ENCODE measurements at regions not wholly inside any gene's neighbourhood (a gene's known extent, or its start where the extent isn't known, plus 50 kb on each side); places are given as distances from the start of the nearest gene placed in this dataset.

- no peak for DNase-seq
- Histone ChIP-seq H3K9me3 (no peaks in the 10 kb centered on the region), H3K4me1 (no peaks in the 10 kb centered on the region), H3K27me3 (no peaks in the 10 kb centered on the region), H3K36me3 (no peaks in the 10 kb centered on the region), H3K4me3 (no peak overlapping the region), H3K27ac (no peak overlapping the region)
- no peak for TF ChIP-seq POLR2A (IDR thresholded peaks at IDR 0.05)
- no peak for TF ChIP-seq CTCF (IDR thresholded peaks at IDR 0.05)
- intact Hi-C loops (cut with DNase I; ENCODE audit: low total_unique reads) = no loop called here
Observed at GRCh38 chr5:125976421-125977000, 446.7 kb upstream of the GRAMD2B start.

- Histone ChIP-seq H3K27ac (no peak overlapping the region), H3K4me1 (no peaks in the 10 kb centered on the region), H3K4me3 (no peak overlapping the region), H3K27me3 (no peaks in the 10 kb centered on the region), H3K9me3 (no peaks in the 10 kb centered on the region), H3K36me3 (no peaks in the 10 kb centered on the region)
- DNase-seq = no peak
- intact Hi-C loops (cut with DNase I; ENCODE audit: low total_unique reads) = no loop called here
- TF ChIP-seq POLR2A (IDR thresholded peaks at IDR 0.05) (no peak), CTCF (IDR thresholded peaks at IDR 0.05) (no peak)
Observed at GRCh38 chr5:125978015-125978414, 445.2 kb upstream of the GRAMD2B start.

GRCh38 chr5:125979636-125980035 is 443.6 kb upstream of the GRAMD2B start:
- intact Hi-C loops (cut with DNase I; ENCODE audit: low total_unique reads) = no loop called here
- DNase-seq = no peak
- H3K36me3 ChIP-seq = no peaks in the 10 kb centered on the region
- no peaks in the 10 kb centered on the region for H3K4me1 ChIP-seq
- no peaks in the 10 kb centered on the region for H3K9me3 ChIP-seq
- no peaks in the 10 kb centered on the region for H3K27me3 ChIP-seq
- TF ChIP-seq CTCF (IDR thresholded peaks at IDR 0.05) (no peak), POLR2A (IDR thresholded peaks at IDR 0.05) (no peak)
- H3K4me3 ChIP-seq = no peak overlapping the region
- no peak overlapping the region for H3K27ac ChIP-seq

GRCh38 chr5:125981016-125981415 is 442.2 kb upstream of the GRAMD2B start:
- Histone ChIP-seq H3K27ac (no peak overlapping the region), H3K27me3 (no peaks in the 10 kb centered on the region), H3K4me3 (no peak overlapping the region), H3K9me3 (no peaks in the 10 kb centered on the region), H3K4me1 (no peaks in the 10 kb centered on the region), H3K36me3 (no peaks in the 10 kb centered on the region)
- intact Hi-C loops (cut with DNase I; ENCODE audit: low total_unique reads) = no loop called here
- DNase-seq = no peak
- TF ChIP-seq CTCF (IDR thresholded peaks at IDR 0.05) (no peak), POLR2A (IDR thresholded peaks at IDR 0.05) (no peak)

GRCh38 chr5:125987677-125988255 is 435.4 kb upstream of the GRAMD2B start:
- H3K27ac ChIP-seq = no peak overlapping the region
- intact Hi-C loops (cut with DNase I; ENCODE audit: low total_unique reads) = no loop called here
- H3K27me3 ChIP-seq = no peaks in the 10 kb centered on the region
- H3K36me3 ChIP-seq = no peaks in the 10 kb centered on the region
- no peak overlapping the region for H3K4me3 ChIP-seq
- no peaks in the 10 kb centered on the region for H3K4me1 ChIP-seq
- H3K9me3 ChIP-seq = no peaks in the 10 kb centered on the region
- TF ChIP-seq CTCF (IDR thresholded peaks at IDR 0.05) (no peak), POLR2A (IDR thresholded peaks at IDR 0.05) (no peak)
- no peak for DNase-seq
